Kidney epithelial cell (primary cell): ENCODE measurements at regions not wholly inside any gene's neighbourhood (a gene's known extent, or its start where the extent isn't known, plus 50 kb on each side); places are given as distances from the start of the nearest gene placed in this dataset.

Source experiments
- DNase-seq: peaks from one replicate; pipeline ENCODE4 v3.0.0-alpha.2; 2010; ENCODE audit warnings: low read depth
- H3K27me3 ChIP-seq: 2 replicates; pipeline ENCODE4 v1.6.0; 2011; ENCODE audit warnings: low read length; ENCODE audit not compliant: control insufficient read depth, insufficient read depth
- H3K36me3 ChIP-seq: 2 replicates; pipeline ENCODE4 v1.5.1; 2011; ENCODE audit warnings: low read length; ENCODE audit not compliant: control insufficient read depth, insufficient read depth
- H3K4me3 ChIP-seq: 2 replicates; pipeline ENCODE4 v1.5.1; 2011; ENCODE audit warnings: low read depth, mild to moderate bottlenecking, control low read depth, low read length
- TF ChIP-seq, protein P1 (sequence below): IDR thresholded peaks from 2 replicates; pipeline ENCODE4 v1.5.1; 2011; ENCODE audit warnings: mild to moderate bottlenecking, moderate library complexity, low read length, control low read depth, inconsistent platforms; ENCODE audit not compliant: insufficient read depth, poor library complexity, severe bottlenecking

DNA sequence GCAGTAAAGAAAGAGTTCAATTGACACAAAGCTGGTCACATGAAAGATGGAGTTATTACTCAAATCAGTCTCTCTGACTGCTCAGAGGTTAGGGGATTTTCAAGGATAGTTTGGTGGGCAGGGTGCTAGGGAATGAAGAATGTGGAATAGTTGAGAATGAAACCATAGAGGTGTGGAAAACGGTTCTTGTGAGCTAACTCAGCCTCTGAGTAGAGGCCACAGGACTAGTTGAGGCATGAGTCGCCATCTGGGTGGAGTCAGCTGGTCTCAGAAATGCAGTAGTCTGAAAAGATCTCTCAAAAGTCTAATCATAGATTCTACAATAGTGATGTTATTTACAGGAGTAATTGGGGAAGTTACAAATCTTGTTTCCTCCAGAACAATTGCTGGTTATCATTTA lies 178.9 kb upstream of the SPEF2 start:
- no peak for DNase-seq
- Histone ChIP-seq H3K36me3 (no peaks in the 10 kb centered on the region), H3K4me3 (no peak overlapping the region), H3K27me3 (no peaks in the 10 kb centered on the region)
- TF ChIP-seq, protein P1, sequence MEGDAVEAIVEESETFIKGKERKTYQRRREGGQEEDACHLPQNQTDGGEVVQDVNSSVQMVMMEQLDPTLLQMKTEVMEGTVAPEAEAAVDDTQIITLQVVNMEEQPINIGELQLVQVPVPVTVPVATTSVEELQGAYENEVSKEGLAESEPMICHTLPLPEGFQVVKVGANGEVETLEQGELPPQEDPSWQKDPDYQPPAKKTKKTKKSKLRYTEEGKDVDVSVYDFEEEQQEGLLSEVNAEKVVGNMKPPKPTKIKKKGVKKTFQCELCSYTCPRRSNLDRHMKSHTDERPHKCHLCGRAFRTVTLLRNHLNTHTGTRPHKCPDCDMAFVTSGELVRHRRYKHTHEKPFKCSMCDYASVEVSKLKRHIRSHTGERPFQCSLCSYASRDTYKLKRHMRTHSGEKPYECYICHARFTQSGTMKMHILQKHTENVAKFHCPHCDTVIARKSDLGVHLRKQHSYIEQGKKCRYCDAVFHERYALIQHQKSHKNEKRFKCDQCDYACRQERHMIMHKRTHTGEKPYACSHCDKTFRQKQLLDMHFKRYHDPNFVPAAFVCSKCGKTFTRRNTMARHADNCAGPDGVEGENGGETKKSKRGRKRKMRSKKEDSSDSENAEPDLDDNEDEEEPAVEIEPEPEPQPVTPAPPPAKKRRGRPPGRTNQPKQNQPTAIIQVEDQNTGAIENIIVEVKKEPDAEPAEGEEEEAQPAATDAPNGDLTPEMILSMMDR: no peak

DNA sequence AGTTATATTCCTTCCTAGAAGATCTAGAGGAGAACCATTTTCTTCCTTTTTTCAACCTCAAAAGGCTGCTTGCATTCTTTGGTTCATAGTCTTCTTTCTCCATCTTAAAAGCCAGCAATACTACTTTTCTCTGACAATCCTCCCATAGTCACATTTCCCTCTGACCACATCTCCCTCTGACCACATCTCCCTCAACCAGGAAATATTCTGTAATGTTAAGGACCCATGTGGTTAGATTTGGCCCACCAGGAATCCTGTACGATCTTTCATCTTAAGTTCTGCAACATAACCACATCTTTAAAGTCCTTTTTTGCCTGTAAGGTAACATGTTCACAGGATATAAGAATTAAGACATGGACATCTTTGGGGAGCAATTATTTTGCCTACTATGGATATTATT lies 179.4 kb upstream of the SPEF2 start:
- no peaks in the 10 kb centered on the region for H3K27me3 ChIP-seq
- TF ChIP-seq, protein P1: no peak
- no peak overlapping the region for H3K4me3 ChIP-seq
- no peak for DNase-seq
- H3K36me3 ChIP-seq: no peaks in the 10 kb centered on the region

GRCh38 chr5:35436400-35437057 lies 181.1 kb upstream of the SPEF2 start:
- Histone ChIP-seq H3K36me3 (no peaks in the 10 kb centered on the region), H3K4me3 (no peak overlapping the region), H3K27me3 (no peaks in the 10 kb centered on the region)
- DNase-seq: no peak
- TF ChIP-seq, protein P1: peak; percentile 55

- no peak overlapping the region for H3K4me3 ChIP-seq
- no peaks in the 10 kb centered on the region for H3K27me3 ChIP-seq
- DNase-seq: no peak
- TF ChIP-seq, protein P1: no peak
- H3K36me3 ChIP-seq: no peaks in the 10 kb centered on the region
These were observed 187.1 kb upstream of the SPEF2 start for GRCh38 chr5:35430381-35431162.

DNA sequence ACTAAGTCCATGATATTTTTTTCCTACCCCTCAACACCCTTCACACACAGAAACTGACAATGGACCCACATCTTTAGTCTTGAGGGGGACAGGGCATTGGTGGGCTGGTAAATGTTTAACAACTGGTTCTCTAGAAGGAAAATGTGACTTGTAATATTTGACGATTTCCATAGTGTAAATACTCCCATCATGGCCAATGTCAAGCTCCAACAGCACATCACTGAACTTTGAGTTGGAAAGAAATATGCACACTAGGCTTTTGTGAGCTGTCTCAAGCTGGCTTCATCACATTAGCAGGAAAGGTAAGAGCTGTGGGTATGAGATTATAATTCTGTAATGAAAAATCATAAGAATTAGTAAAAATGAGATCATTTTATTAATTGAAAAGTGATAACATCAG lies 189.9 kb upstream of the PRLR start:
- Histone ChIP-seq H3K4me3 (no peak overlapping the region), H3K27me3 (no peaks in the 10 kb centered on the region), H3K36me3 (no peaks in the 10 kb centered on the region)
- no peak for DNase-seq
- TF ChIP-seq, protein P1: no peak
